Left ventricle myocardium inferior (tissue), 1 donor: ENCODE measurements at regions not wholly inside any gene's neighbourhood (a gene's known extent, or its start where the extent isn't known, plus 50 kb on each side); places are given as distances from the start of the nearest gene placed in this dataset.

Experiments used
- DNase-seq: peaks from one replicate; pipeline ENCODE4 v3.0.0-alpha.2; 2020
- H3K27ac ChIP-seq: fragments of 200-600 bp; replicated peaks from 2 replicates; pipeline ENCODE4 v1.8.0; 2021
- H3K27me3 ChIP-seq: fragments of 200-600 bp; 2 replicates; pipeline ENCODE4 v1.8.0; 2021; ENCODE audit warnings: low read depth
- H3K36me3 ChIP-seq: fragments of 200-600 bp; 2 replicates; pipeline ENCODE4 v1.8.0; 2021
- H3K4me1 ChIP-seq: fragments of 200-600 bp; 2 replicates; pipeline ENCODE4 v1.8.0; 2021
- H3K4me3 ChIP-seq: fragments of 200-600 bp; 2 replicates; pipeline ENCODE4 v1.8.0; 2021; ENCODE audit warnings: mild to moderate bottlenecking, moderate library complexity
- H3K9me3 ChIP-seq: fragments of 200-600 bp; replicated peaks from 2 replicates; pipeline ENCODE4 v1.8.0; 2021
- CTCF ChIP-seq: fragments of 200-600 bp; IDR thresholded peaks from 2 replicates; pipeline ENCODE4 v1.8.0; 2021; ENCODE audit warnings: antibody characterized with exemption, mild to moderate bottlenecking, borderline replicate concordance
- intact Hi-C: fragments of 100-400 bp; cut with micrococcal nuclease; formaldehyde crosslinking; loops from one replicate; pipeline ENCODE4 v1.11.0; 2022
- donor health status: DM: no; HTN: yes; CAD: no; lungs with severe emphysema.

- H3K9me3 ChIP-seq: no peaks in the 10 kb centered on the region
- intact Hi-C loops: loop anchor here (10.0 kb wide), 1 partner anchor 160 kb away; no protein-coding TSS in a partner anchor
- no peak overlapping the region for H3K4me3 ChIP-seq
- H3K4me1 ChIP-seq: peaks cover 24% of the 10 kb centered on the region
- DNase-seq: no peak
- H3K36me3 ChIP-seq: no peaks in the 10 kb centered on the region
- TF ChIP-seq CTCF: no peak
- H3K27me3 ChIP-seq: no peaks in the 10 kb centered on the region
- no peak overlapping the region for H3K27ac ChIP-seq
Measured at GRCh38 chr12:75714462-75715322, 203.3 kb upstream of the KRR1 start.

GRCh38 chr12:75713434-75713833 is 202.0 kb upstream of the KRR1 start:
- TF ChIP-seq CTCF: no peak
- no peak for DNase-seq
- Histone ChIP-seq H3K27ac (no peak overlapping the region), H3K4me1 (peaks cover 36% of the 10 kb centered on the region), H3K4me3 (no peak overlapping the region), H3K36me3 (no peaks in the 10 kb centered on the region), H3K9me3 (no peaks in the 10 kb centered on the region), H3K27me3 (no peaks in the 10 kb centered on the region)
- intact Hi-C loops: loop anchor here (10.0 kb wide), 1 partner anchor 159 kb away; no protein-coding TSS in a partner anchor

- H3K36me3 ChIP-seq: no peaks in the 10 kb centered on the region
- no peak for TF ChIP-seq CTCF
- H3K4me3 ChIP-seq: no peak overlapping the region
- DNase-seq: no peak
- peaks cover 49% of the 10 kb centered on the region for H3K4me1 ChIP-seq
- no peak overlapping the region for H3K27ac ChIP-seq
- H3K9me3 ChIP-seq: no peaks in the 10 kb centered on the region
- no peaks in the 10 kb centered on the region for H3K27me3 ChIP-seq
- intact Hi-C loops: loop anchor here (10.0 kb wide), 1 partner anchor 157 kb away; no protein-coding TSS in a partner anchor
Measured at GRCh38 chr12:75712223-75712622, 200.8 kb upstream of the KRR1 start.

GRCh38 chr12:75711271-75711670 is 199.9 kb upstream of the KRR1 start:
- no peaks in the 10 kb centered on the region for H3K36me3 ChIP-seq
- no peaks in the 10 kb centered on the region for H3K9me3 ChIP-seq
- intact Hi-C loops: loop anchor here (10.0 kb wide), 1 partner anchor 156 kb away; no protein-coding TSS in a partner anchor
- H3K27ac ChIP-seq: no peak overlapping the region
- no peaks in the 10 kb centered on the region for H3K27me3 ChIP-seq
- no peak for DNase-seq
- TF ChIP-seq CTCF: no peak
- peaks cover 58% of the 10 kb centered on the region for H3K4me1 ChIP-seq
- no peak overlapping the region for H3K4me3 ChIP-seq

- intact Hi-C loops: loop anchor here (10.0 kb wide), 1 partner anchor 156 kb away; no protein-coding TSS in a partner anchor
- no peak for DNase-seq
- Histone ChIP-seq H3K36me3 (no peaks in the 10 kb centered on the region), H3K9me3 (no peaks in the 10 kb centered on the region), H3K4me1 (peaks cover 66% of the 10 kb centered on the region), H3K4me3 (no peak overlapping the region), H3K27me3 (no peaks in the 10 kb centered on the region), H3K27ac (no peak overlapping the region)
- no peak for TF ChIP-seq CTCF
Measured at GRCh38 chr12:75710361-75711069, 199.1 kb upstream of the KRR1 start.
